Ectodermal cell (in vitro differentiated cells): ENCODE measurements at regions not wholly inside any gene's neighbourhood (a gene's known extent, or its start where the extent isn't known, plus 50 kb on each side); places are given as distances from the start of the nearest gene placed in this dataset.

ENCODE experiments used
- H3K27ac ChIP-seq: 2 replicates; pipeline ENCODE4 v1.7.0; 2013; ENCODE audit warnings: mild to moderate bottlenecking, low read depth, low read length; ENCODE audit not compliant: insufficient read depth, poor library complexity, severe bottlenecking
- H3K27me3 ChIP-seq: 2 replicates; pipeline ENCODE4 v1.7.0; 2013; ENCODE audit warnings: mild to moderate bottlenecking, low read length; ENCODE audit not compliant: insufficient read depth, control insufficient read depth, poor library complexity, severe bottlenecking
- H3K36me3 ChIP-seq: one replicate; pipeline ENCODE4 v1.7.0; 2013; ENCODE audit warnings: low read length; ENCODE audit not compliant: control insufficient read depth, insufficient read depth
- H3K4me1 ChIP-seq: one replicate; pipeline ENCODE4 v1.7.0; 2013; ENCODE audit warnings: low read length; ENCODE audit not compliant: control insufficient read depth, insufficient read depth
- H3K4me3 ChIP-seq: 2 replicates; pipeline ENCODE4 v1.7.0; 2013; ENCODE audit warnings: low read depth, low read length, control low read depth; ENCODE audit not compliant: insufficient read depth
- H3K9me3 ChIP-seq: 2 replicates; pipeline ENCODE4 v1.7.0; 2013; ENCODE audit warnings: mild to moderate bottlenecking, low read length, moderate library complexity; ENCODE audit not compliant: control insufficient read depth
- WGBS, 2 experiments: methylation state at CpG; one replicate each; pipeline ENCODE4 v1.1.7; 2013; ENCODE audit warnings: missing lambda C conversion rate in 2 of 2; 5-methylcytosine and 5-hydroxymethylcytosine counted together

DNA sequence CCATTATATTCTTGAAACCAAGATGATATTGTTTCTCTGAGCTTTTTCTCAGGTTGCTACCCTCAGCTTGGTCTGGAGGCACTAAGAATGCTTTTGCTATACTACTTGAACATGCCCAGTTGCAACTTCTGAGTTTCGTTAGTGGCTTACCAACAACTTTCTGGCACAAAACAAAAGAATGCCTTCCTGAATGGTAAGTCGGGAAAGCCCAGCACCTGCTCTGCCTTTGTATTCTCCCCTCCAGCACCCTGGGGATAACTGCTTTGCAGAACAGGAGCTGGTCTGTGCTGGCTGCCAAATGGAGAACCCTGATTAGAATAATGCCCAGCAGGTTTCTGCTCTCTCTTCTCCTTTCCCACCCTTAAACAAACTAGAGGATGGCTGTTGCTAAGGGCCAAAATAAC, 149.3 kb downstream of the TGFB2 start:
- Histone ChIP-seq H3K4me3 (no peak overlapping the region), H3K9me3 (no peaks in the 10 kb centered on the region), H3K36me3 (no peaks in the 10 kb centered on the region), H3K4me1 (peaks cover 24% of the 10 kb centered on the region), H3K27me3 (no peaks in the 10 kb centered on the region), H3K27ac (peak overlapping the region; percentile 93)
- 2 to 3% methylated on average over 2 of the region's 2 CpGs for WGBS, 2 experiments

DNA sequence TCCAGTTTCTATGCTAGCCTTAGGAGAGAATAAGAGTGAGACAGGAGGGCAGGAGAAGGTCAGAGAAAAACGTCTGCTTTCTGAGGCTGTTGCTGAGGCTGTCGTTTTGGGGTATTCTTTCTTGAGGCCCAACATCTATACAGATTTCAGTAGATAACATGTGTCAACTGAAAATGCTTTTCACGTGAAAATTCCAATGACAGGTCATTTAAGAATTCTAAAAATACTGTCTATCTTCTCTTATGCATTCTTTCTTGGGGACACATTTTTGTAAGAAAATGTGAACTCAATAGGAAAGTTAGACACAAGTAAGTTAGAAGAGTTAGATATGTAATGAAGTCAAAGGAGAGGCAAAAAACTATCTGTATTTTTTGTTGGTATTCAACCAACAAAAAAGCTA, 150.8 kb downstream of the TGFB2 start:
- Histone ChIP-seq H3K27me3 (no peaks in the 10 kb centered on the region), H3K9me3 (no peaks in the 10 kb centered on the region), H3K4me3 (no peak overlapping the region), H3K4me1 (peaks cover 24% of the 10 kb centered on the region), H3K27ac (no peak overlapping the region), H3K36me3 (no peaks in the 10 kb centered on the region)
- WGBS, 2 experiments: 85 to 92% methylated on average over 3 of the region's 3 CpGs

DNA sequence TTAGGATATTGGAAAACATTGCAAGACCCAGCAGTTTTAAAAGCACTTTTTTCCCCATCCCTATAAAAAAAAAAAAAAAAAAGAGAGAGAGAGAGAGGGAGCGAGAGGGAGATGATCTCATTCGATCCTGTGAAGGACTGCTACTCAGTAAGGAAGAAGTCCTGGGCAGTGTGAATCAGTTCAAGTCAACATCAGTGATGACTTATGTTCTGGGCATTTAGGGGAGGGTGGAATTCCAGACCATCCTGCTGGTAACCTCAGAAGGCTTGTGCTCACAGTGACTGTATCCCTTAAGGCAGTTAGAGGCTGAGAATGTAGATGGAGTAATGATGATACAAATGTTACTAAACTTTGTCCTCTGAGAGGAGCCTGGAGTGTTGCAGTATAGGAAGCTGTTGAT, 151.4 kb downstream of the TGFB2 start:
- Histone ChIP-seq H3K36me3 (no peaks in the 10 kb centered on the region), H3K27me3 (no peaks in the 10 kb centered on the region), H3K27ac (no peak overlapping the region), H3K4me3 (no peak overlapping the region), H3K4me1 (peaks cover 24% of the 10 kb centered on the region), H3K9me3 (no peaks in the 10 kb centered on the region)
- WGBS, 2 experiments: 92 to 96% methylated on average over 2 of the region's 2 CpGs

DNA sequence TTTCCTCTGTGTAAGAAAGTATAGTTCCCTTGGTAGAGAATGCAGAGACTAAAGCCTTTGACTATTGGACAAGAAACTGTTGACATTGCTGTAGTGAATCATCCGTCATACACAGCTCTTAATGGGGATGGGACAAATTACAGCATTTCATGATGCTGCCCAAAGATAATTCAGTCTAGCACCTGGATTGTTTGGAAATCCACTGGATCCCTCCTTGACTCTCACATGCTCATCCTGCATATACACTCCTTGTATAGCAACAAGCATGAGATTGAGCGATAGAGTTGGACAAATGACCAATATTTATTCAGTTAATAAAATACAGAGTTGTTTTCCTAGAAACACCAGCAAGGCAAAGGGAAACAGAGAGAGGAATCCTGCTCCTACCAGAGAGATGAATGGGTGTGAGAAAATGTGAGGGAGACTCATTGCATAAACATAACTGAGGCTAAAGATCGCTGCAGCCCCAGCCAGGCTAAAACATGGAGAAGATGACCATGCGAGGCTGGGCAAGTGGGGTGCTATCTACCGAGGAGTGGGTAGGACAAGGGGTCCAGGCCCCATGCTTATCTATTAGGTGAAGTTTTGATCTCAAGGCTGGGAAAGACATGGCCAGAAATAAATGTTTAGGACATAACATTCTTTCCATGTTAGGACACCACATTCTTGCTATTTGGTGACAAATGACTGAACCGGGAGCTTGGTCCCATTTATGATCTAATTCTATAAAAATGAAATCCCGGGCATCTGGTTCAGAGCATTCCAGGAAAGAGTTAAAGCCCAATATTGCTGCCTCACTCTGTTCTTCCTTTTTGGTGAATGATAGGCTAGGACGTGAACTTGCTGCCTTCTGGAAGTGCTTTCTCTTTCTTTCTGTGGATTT, 153.2 kb downstream of the TGFB2 start:
- no peak overlapping the region for H3K27ac ChIP-seq
- H3K27me3 ChIP-seq: no peaks in the 10 kb centered on the region
- 91 to 94% methylated on average over 7 to 8 of the region's 8 CpGs for WGBS, 2 experiments
- H3K36me3 ChIP-seq: no peaks in the 10 kb centered on the region
- H3K4me3 ChIP-seq: no peak overlapping the region
- peaks cover 22% of the 10 kb centered on the region for H3K4me1 ChIP-seq
- H3K9me3 ChIP-seq: no peaks in the 10 kb centered on the region

DNA sequence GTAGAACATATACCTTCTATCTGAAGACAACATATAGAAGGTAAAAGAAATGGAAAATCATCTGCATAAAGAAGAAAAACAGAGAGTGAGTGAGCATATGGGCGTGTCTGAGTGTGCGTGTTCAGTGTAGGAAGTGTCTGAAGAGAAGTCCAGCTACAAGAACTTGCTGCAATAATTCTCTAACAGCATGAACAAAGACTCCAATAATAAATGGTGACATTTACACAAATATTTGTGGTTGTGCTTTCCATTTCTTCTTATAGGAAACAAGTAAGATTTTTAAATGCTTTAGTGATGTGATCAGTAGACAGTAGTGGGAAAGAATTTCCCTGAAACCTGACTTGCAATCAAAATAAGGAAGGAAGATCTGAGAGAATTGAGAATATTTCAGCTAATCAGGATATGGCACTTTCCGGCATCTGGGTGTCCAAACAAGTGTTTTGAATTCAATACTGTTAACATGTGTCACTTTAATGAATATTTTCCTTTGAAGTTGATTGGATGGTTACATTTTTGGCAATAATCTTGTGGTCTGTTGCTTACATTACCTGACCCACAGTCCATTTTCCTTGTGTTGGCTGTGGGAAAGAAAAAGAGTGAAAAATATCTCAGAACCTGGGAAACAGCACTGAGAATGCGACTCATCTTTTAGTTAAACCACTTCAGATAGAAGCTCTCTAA, 154.0 kb downstream of the TGFB2 start:
- H3K4me1 ChIP-seq: peaks cover 14% of the 10 kb centered on the region
- WGBS, 2 experiments: 91 to 93% methylated on average over 4 of the region's 4 CpGs
- no peaks in the 10 kb centered on the region for H3K9me3 ChIP-seq
- no peaks in the 10 kb centered on the region for H3K27me3 ChIP-seq
- H3K4me3 ChIP-seq: no peak overlapping the region
- no peaks in the 10 kb centered on the region for H3K36me3 ChIP-seq
- no peak overlapping the region for H3K27ac ChIP-seq

DNA sequence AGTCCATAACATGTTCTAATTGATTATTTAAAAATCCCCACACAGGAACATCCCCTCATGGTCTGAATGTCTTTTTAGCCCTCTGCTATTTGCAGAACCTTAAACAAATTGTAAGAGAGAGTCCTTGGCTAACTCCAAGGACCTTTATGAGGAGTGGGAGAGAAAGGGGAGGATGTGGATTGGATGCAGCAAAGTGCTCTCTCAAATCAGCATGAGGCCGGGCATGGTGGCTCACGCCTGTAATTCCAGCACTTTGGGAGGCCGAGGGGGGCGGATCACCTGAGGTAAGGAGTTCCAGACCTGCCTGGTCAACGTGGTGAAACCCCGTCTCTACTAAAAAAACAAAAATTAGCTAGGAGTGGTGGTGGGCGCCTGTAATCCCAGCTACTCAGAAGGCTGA, 154.8 kb downstream of the TGFB2 start:
- 82 to 87% methylated on average over 7 of the region's 7 CpGs for WGBS, 2 experiments
- Histone ChIP-seq H3K27me3 (no peaks in the 10 kb centered on the region), H3K36me3 (no peaks in the 10 kb centered on the region), H3K27ac (no peak overlapping the region), H3K9me3 (no peaks in the 10 kb centered on the region), H3K4me1 (peaks cover 8% of the 10 kb centered on the region), H3K4me3 (no peak overlapping the region)

DNA sequence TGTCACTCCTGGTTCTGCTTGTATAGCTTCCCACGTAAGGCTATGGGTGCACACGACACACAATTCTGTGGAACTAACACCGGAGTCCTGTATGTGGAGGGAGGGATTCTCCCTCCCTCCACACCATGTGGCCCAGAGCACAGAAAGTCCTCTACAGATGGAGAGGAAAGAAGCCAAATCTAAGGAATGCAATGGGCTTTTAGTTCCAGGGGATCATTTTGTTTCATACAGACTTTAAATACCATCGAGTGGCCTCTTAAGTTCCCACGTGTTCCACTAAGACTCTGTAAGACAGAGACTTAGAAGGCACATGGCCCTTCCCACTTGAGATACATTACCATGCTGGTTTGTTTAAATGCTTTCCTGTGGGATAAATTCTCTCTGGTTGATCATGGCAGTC, 156.0 kb downstream of the TGFB2 start:
- Histone ChIP-seq H3K9me3 (no peaks in the 10 kb centered on the region), H3K27ac (no peak overlapping the region), H3K36me3 (no peaks in the 10 kb centered on the region), H3K27me3 (no peaks in the 10 kb centered on the region), H3K4me3 (no peak overlapping the region), H3K4me1 (no peaks in the 10 kb centered on the region)
- WGBS, 2 experiments: 90 to 91% methylated on average over 5 of the region's 5 CpGs

DNA sequence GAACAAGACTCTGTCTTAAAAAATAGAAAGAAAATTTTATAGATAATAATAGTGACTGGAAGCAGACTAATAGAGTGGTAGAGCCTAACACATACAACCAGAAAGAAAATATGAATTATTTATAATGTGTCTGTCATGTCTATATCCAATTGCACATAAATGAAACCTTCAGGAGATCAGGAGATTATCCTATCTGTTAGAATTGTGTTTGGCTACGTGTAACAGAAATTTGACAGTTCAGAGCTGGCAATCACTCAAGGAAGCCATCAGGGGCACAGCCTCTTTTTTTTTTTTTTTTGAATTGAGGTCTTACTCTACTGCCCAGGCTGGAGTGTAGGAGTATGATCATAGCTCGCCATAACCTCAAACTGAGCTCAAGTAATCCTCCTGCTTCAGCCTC, 157.2 kb downstream of the TGFB2 start:
- no peak overlapping the region for H3K27ac ChIP-seq
- H3K9me3 ChIP-seq: no peaks in the 10 kb centered on the region
- no peaks in the 10 kb centered on the region for H3K27me3 ChIP-seq
- no peaks in the 10 kb centered on the region for H3K36me3 ChIP-seq
- H3K4me1 ChIP-seq: no peaks in the 10 kb centered on the region
- WGBS, 2 experiments: 94 to 100% methylated on average over 2 of the region's 2 CpGs
- no peak overlapping the region for H3K4me3 ChIP-seq

DNA sequence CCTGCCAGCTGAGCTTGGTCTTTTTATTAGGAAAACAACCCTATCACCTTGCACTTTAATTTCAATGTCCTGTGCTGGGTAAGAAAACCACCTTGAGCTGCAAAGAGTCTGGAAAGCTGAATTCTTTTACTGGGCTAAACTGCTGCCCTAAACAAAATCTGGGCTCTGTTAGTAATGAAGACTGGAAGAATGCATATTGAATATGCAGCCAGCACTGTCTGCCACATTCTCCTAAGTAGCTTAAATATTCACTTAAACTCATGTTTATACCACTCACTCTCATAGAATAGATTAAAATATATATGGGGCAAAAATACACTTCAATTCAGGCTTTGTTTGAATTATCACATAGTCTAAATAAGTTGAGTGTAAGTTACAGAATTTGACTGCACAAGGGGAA, 158.0 kb downstream of the TGFB2 start:
- Histone ChIP-seq H3K4me3 (no peak overlapping the region), H3K36me3 (no peaks in the 10 kb centered on the region), H3K27me3 (no peaks in the 10 kb centered on the region), H3K9me3 (no peaks in the 10 kb centered on the region), H3K27ac (no peak overlapping the region), H3K4me1 (no peaks in the 10 kb centered on the region)

DNA sequence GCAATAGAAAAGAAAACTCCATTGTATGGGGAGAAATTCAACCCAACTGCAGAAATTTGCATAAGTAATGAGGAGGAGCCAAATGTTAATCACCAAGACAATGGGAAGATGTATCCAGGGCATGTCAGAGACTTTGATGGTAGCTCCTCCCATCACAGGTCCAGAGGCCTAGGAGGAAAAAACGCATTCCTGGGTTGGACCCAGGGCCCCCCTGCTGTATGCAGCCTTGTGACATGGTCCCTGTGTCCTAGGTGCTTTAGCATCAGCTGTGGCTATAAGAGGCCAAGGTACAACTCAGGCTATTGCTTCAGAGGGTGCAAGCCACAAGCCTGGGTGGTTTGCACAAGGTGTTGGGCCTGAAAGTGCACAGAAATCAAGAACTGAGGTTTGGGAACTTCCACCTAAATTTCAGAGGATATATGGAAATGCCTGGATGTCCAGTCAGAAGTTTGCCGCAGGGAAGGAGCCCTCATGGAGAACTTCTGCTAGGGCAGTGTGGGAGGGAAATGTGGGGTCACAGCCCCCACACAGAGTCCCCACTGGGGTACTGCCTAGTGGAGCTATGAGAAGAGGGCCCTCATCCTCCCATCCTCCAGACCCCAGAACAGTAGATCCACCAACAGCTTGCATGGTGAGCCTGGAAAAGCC, 162.3 kb downstream of the TGFB2 start:
- Histone ChIP-seq H3K9me3 (no peaks in the 10 kb centered on the region), H3K36me3 (no peaks in the 10 kb centered on the region), H3K27ac (no peak overlapping the region), H3K4me3 (no peak overlapping the region), H3K27me3 (no peaks in the 10 kb centered on the region), H3K4me1 (no peaks in the 10 kb centered on the region)
- 91 to 93% methylated on average over 2 of the region's 2 CpGs for WGBS, 2 experiments
